HFF-Myc (cell line): ENCODE measurements at regions not wholly inside any gene's neighbourhood (a gene's known extent, or its start where the extent isn't known, plus 50 kb on each side); places are given as distances from the start of the nearest gene placed in this dataset.
"Not testable (repeated sequence)": the region's sequence is repeated elsewhere in the genome, so short reads cannot be mapped to it uniquely, and the experiment has no call there.

ENCODE experiments used
- DNase-seq: peaks from one replicate; pipeline ENCODE4 v3.0.0-alpha.2; 2011; ENCODE audit warnings: low read depth; ENCODE audit errors: extremely low read depth
- H3K4me3 ChIP-seq: replicated peaks from 2 replicates; pipeline ENCODE4 v1.5.1; 2011; ENCODE audit warnings: low read depth, mild to moderate bottlenecking, control low read depth, low read length
- TF ChIP-seq, protein P1 (sequence below): IDR thresholded peaks from 2 replicates; pipeline ENCODE4 v1.5.1; 2012; ENCODE audit warnings: mild to moderate bottlenecking, low read depth, low read length, control low read depth; ENCODE audit errors: missing control alignments

GRCh38 chr12:29899212-29899931 is 115.6 kb upstream of the TMTC1 start:
- no peak for DNase-seq
- TF ChIP-seq, protein P1, sequence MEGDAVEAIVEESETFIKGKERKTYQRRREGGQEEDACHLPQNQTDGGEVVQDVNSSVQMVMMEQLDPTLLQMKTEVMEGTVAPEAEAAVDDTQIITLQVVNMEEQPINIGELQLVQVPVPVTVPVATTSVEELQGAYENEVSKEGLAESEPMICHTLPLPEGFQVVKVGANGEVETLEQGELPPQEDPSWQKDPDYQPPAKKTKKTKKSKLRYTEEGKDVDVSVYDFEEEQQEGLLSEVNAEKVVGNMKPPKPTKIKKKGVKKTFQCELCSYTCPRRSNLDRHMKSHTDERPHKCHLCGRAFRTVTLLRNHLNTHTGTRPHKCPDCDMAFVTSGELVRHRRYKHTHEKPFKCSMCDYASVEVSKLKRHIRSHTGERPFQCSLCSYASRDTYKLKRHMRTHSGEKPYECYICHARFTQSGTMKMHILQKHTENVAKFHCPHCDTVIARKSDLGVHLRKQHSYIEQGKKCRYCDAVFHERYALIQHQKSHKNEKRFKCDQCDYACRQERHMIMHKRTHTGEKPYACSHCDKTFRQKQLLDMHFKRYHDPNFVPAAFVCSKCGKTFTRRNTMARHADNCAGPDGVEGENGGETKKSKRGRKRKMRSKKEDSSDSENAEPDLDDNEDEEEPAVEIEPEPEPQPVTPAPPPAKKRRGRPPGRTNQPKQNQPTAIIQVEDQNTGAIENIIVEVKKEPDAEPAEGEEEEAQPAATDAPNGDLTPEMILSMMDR = no peak
- no peak overlapping the region for H3K4me3 ChIP-seq

DNA sequence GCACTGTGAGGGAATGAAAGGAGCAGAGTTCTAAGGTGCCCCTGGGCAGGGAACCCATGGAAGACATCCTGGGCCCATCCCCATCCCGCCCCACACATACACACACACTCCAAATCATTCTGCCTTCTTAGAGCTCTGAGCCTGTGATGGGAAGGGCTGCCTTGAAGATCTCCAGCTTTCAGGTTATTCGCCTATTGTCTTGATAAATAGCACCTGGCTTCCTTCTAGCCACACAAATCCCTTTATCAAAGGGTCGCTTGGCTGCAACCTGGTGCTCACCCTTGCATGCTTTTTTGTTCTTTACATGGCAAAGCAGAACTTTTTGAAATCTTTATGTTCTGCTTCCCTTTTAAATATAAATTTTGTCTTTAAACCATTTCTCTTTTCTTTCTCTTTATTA is 112.2 kb upstream of the TMTC1 start:
- TF ChIP-seq, protein P1 = no peak
- DNase-seq = no peak
- H3K4me3 ChIP-seq = no peak overlapping the region

- TF ChIP-seq, protein P1 = no peak
- DNase-seq = no peak
- H3K4me3 ChIP-seq = no peak overlapping the region
Observed at GRCh38 chr12:29893002-29893401, 109.3 kb upstream of the TMTC1 start.

GRCh38 chr12:29891792-29892191 is 108.0 kb upstream of the TMTC1 start:
- TF ChIP-seq, protein P1 = no peak
- no peak overlapping the region for H3K4me3 ChIP-seq
- no peak for DNase-seq

DNA sequence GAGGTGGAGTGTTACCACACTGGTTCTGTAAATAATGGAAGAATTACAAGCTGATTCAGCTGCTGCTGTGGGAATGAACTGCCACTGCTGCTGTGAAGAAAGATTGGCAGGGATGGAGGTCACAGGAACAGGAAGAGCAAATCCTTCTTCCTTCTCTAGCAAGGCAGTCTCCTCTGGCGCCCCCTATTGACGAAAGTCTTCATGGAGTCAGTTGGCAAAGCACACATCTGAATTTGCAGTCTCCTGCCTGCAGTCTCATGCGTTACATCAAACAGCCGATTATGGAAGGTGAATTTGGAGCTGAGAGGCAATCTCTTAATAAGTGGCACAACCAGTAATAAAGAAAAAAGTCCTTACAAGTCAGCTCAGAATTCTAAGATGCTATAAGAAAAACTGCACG is 106.0 kb upstream of the TMTC1 start:
- DNase-seq = no peak
- TF ChIP-seq, protein P1 = peak; percentile 30
- H3K4me3 ChIP-seq = no peak overlapping the region

DNA sequence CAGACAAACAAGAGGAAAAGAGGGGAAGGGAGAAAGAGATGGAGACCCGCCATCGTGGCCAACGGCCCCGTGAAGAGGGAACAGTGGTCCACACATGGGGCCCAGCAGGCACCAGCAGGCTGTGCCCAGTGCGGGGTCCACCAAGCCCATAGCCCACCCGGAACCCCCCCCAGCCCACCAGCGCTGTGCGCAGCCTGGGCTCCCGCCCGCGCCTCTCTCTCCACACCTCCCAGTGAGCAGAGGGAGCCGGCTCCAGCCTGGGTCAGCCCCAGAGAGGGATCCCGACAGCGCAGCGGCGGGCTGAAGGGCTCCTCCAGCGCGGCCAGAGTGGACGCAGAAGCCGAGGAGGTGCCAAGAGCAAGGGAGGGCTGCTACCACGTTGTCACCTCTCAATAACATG is 105.0 kb upstream of the TMTC1 start:
- H3K4me3 ChIP-seq = no peak overlapping the region
- TF ChIP-seq, protein P1 = no peak
- no peak for DNase-seq

GRCh38 chr12:29884957-29885356 is 101.2 kb upstream of the TMTC1 start:
- not testable (repeated sequence) for DNase-seq, H3K4me3 ChIP-seq
